ENCODE measurements at regions not wholly inside any gene's neighbourhood (a gene's known extent, or its start where the extent isn't known, plus 50 kb on each side); places are given as distances from the start of the nearest gene placed in this dataset.
A peak's percentile ranks its signal among the peaks of the same experiment; 100 is the strongest.

DNA sequence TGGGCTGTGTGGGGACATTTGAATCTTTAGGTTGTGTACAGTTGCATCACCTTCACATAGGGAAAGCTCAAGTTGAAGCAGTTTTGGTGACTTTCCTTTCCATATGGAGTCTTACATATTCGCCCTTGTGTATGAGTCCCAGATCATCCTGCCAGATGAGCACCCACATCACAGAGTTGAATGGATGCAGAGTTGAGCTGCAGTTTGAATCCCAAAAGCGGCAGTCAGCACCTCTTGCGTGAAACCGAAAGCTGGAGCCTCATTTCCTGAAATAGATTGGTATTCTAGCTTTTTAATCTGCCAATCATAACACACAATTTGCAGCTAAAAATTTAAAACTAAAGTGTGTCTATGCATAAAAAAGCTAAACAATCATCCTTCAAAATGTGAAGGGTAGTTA lies 162.9 kb upstream of the DIPK2B start:
- no peak for DNase-seq (ENCODE audit: extremely low read depth in 1 of 11, low read depth in 9 of 11, low spot score in 4 of 11)

DNA sequence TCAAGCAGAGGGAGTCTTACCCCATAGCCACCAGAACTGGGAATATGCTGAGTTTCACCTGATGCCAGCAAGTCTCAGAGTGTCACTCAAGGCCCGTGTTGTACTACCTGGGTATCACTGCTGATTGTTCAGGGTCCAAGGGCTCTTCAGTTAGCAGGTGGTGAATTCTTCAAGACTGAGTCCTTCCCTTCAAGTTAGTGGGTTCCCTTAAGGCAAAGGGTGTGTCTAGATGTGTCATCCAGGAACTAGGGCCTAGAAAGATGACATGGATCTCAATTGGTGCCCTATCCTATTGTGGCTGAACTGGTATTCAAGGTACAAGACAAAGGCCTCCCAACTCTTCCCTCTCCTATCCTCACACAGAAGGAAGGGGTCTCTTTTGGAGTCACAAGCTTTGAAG lies 159.9 kb upstream of the DIPK2B start:
- no peak for DNase-seq (ENCODE audit: extremely low read depth in 1 of 11, low read depth in 9 of 11, low spot score in 4 of 11)

GRCh38 chrX:45358392-45358791 lies 157.7 kb upstream of the DIPK2B start:
- DNase-seq (ENCODE audit: extremely low read depth in 1 of 11, low read depth in 9 of 11, low spot score in 4 of 11), result no peak

DNA sequence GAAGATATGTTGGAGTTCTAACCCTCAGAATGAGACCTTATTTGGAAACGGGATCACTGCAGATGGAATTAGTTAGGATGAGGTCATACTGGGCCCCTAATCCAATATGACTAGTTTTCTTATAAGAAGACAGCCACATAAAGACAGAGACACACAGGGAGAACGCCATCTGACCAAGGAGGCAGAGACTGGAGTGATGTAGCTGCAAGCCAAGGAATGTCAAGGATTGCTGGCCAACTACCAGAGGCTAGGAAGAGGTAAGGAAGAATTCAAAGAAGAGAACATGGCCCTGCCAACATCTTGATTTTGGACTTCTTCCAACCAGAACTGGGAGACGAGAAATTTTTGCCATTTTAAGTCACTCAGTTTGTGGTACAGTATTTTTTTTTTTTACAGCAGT lies 152.8 kb upstream of the DIPK2B start:
- no peak for DNase-seq (ENCODE audit: extremely low read depth in 1 of 11, low read depth in 9 of 11, low spot score in 4 of 11)

- no peak for DNase-seq (ENCODE audit: extremely low read depth in 1 of 11, low read depth in 9 of 11, low spot score in 4 of 11)
Observed at GRCh38 chrX:45352611-45353010, 151.9 kb upstream of the DIPK2B start.

DNA sequence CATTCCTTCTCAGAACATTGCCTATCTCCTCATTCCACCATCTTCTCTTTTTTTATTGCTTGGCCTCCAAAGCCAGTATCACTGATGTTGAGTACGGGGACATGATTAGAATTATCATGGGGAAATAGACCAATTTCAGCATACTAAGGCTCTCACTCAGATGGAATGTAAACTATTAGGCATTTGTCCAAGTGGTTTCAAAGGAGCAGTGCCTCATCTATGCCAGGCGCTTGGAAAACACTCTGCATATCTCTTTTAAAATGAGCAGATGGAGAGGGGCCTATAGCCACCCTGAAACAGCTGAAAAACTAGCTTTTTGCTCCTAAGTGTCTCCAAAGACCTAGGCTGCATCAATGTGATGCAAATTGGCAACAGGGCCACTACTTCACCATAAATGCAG lies 150.8 kb upstream of the DIPK2B start:
- DNase-seq (ENCODE audit: extremely low read depth in 1 of 11, low read depth in 9 of 11, low spot score in 4 of 11), result no peak

- DNase-seq (ENCODE audit: extremely low read depth in 1 of 11, low read depth in 9 of 11, low spot score in 4 of 11), result no peak
Observed at GRCh38 chrX:45348296-45348695, 147.6 kb upstream of the DIPK2B start.

DNA sequence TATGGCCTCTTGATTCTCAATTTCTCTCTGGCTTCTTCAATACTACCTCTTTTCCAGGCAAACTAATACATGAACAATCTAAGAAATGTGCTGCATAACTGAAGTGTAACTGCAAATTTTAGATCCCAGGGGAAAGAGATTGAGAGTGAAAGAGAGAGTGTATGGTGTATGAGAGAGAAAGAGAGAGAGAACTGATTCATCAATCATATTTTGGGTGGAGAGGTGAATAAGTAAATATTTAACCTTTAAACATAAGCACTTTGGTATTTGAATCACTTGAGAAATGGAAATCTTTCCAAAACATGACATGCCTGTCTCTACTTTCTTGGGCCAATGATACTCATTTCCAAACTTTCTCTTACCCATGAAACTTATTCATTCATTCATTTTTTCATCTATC lies 147.2 kb upstream of the DIPK2B start:
- DNase-seq (ENCODE audit: extremely low read depth in 1 of 11, low read depth in 9 of 11, low spot score in 4 of 11), result no peak

DNA sequence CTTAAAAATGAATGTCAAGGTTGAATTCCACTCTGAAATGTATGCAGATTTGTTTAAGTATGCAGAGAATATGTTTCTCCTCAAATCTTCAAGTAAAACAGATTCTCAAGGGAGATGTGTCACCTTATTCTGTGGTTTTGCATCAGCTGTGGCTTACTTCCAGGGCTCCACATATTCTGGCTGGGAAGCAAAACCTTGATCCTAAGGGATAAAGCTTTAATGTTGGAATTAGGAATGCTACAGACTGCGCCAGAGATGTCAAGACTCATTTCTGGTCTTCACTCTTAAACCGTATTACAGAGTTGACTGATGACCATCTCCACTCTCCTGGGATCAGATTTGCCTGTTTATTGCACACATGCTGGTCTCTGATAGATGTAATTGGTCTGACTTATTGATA lies 143.9 kb upstream of the DIPK2B start:
- DNase-seq (ENCODE audit: extremely low read depth in 1 of 11, low read depth in 9 of 11, low spot score in 4 of 11), result no peak

DNA sequence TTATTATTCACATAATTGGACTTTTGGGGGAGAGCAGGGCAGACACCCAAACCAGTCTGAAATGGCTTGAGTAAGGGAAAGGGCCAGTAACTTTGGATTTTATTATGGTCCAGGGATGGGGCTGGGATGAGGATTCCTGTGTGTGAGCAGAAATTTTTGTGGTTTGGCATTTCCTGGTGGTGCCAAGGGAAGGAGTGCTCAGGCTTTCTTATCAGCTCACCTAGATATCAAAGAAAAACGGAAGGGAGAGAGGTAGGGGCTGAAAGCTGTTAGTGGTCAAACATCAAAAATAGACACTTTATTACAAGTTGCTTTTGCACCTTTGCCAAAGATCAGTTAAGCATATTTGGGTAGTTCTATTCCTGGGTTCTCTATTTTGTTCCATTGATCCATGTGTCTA lies 128.5 kb upstream of the DIPK2B start:
- DNase-seq (ENCODE audit: extremely low read depth in 1 of 11, low read depth in 9 of 11, low spot score in 4 of 11), result no peak

DNA sequence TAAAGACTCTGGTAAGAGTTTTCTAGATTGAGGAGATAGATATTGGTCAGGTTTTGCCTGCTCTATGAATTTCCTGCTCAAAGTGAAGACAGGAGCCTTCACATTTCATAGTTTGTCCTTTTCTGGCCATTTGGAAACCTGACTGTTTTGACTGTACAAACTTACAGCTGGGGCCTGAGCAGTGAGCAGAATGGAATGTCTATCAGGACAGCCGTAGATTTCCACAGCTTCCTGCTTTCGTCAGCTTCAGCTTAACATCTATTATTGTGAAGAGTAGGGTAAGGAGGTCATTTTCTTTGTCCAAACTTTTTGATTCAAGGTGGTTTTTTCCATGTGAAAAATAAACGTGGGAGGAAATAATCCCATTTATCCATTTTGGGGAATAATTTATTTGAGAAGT lies 124.3 kb upstream of the DIPK2B start:
- peak in 1 of 11 donors; percentile 11 for DNase-seq (ENCODE audit: extremely low read depth in 1 of 11, low read depth in 9 of 11, low spot score in 4 of 11)

GRCh38 chrX:45323387-45323786 lies 122.7 kb upstream of the DIPK2B start:
- no peak for DNase-seq (ENCODE audit: extremely low read depth in 1 of 11, low read depth in 9 of 11, low spot score in 4 of 11)

- no peak for DNase-seq (ENCODE audit: extremely low read depth in 1 of 11, low read depth in 9 of 11, low spot score in 4 of 11)
Observed at GRCh38 chrX:45322820-45323219, 122.1 kb upstream of the DIPK2B start.

GRCh38 chrX:45322382-45322781 lies 121.7 kb upstream of the DIPK2B start:
- DNase-seq (ENCODE audit: extremely low read depth in 1 of 11, low read depth in 9 of 11, low spot score in 4 of 11), result peak in 10 of 11 donors; percentile 22 to 49 (median 38)

GRCh38 chrX:45320191-45320590 lies 119.5 kb upstream of the DIPK2B start:
- no peak for DNase-seq (ENCODE audit: extremely low read depth in 1 of 11, low read depth in 9 of 11, low spot score in 4 of 11)

GRCh38 chrX:45309801-45310200 lies 109.1 kb upstream of the DIPK2B start:
- DNase-seq (ENCODE audit: extremely low read depth in 1 of 11, low read depth in 9 of 11, low spot score in 4 of 11), result no peak

DNA sequence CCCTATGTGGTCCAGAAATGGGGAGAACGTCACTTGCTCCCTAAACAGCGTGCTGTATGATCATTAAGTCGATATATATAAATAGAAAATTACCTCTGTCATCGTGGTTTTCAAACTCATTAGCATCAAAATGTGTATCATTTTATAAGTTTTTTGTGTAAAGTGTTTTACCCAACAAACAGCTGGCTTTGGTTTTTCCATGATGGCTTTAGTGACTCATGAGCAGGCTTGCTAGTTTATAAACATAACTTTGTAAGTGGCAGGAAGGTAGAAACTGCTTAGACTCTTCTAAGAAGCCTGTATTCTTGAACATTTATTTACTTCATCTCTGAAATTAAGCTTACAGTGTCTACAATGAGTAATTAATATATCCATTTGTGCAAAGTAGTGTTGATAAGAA lies 108.4 kb upstream of the DIPK2B start:
- no peak for DNase-seq (ENCODE audit: extremely low read depth in 1 of 11, low read depth in 9 of 11, low spot score in 4 of 11)

DNA sequence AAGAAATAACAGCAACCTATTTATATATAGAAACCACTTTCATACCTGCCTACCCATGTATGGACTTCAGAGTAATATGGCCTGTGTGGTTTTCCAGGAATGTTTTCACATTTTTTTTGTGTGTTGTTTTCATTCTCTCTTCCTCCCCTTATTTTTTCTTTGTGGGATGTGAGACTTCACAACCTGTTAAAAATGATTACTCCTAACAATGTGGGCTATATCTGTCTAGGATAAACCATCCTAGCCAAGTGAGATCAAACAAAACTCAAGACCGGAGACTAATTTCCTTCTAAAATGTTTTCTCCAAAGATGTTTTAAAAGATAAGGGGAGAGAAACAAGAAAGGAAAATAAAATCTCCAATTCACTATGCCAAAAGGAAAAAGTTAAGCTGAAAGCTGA lies 106.1 kb upstream of the DIPK2B start:
- DNase-seq (ENCODE audit: extremely low read depth in 1 of 11, low read depth in 9 of 11, low spot score in 4 of 11), result no peak

- no peak for DNase-seq (ENCODE audit: extremely low read depth in 1 of 11, low read depth in 9 of 11, low spot score in 4 of 11)
Observed at GRCh38 chrX:45300638-45301037, 100.0 kb upstream of the DIPK2B start.

DNA sequence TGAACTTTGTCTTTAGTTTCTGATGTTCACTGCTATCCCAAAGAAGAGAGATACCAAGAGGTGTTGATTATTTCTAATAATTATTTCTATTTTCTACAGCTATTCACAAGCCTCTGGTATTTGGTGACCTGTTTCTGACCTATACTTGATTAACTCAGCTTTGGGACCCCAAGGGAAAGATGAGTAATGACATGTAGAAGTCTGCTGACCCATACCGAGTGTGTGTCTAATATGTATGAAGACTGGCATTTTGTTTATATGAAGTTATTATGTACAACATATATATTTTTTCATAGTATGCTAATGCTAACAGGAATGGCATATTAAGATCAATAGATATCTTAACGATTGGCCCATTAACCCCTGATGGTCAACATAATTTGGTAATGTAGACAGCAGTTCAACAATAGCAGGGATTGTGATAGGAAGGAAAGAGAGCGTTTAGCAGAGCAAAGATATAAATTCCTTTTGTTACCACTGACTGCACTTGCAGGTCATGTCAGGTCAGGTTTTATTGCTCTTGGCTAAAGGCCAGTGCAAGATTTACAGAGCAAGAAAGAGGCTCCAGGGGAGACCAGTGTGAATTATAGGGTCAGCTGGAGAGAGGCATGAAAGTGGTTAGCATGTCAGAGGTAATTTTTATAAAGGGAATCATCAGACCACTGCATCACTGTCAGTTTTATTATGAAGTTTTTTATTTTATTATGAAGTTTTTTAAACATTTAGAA lies 94.7 kb upstream of the DIPK2B start:
- peak; percentile 4 to 62 (median 36) for DNase-seq (ENCODE audit: extremely low read depth in 1 of 11, low read depth in 9 of 11, low spot score in 4 of 11)

DNA sequence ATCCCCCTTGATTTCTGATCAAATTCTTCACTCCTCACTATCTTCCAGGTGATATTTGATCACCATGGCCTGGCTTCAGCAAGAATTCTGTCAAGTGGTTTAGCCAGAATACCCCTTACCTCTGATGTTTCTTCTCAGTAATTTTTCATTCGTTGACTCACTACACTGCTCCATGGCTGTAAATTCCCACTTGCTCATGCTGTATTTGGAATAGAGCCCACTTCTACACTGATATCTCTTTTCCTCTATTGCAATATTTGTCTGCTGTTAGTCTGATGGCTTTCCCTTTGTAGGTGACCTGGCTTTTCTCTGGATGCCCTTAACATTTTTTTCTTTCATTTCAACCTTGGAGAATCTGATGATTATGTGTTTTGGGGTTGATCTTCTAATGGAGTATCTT lies 73.9 kb upstream of the DIPK2B start:
- no peak for DNase-seq (ENCODE audit: extremely low read depth in 1 of 11, low read depth in 9 of 11, low spot score in 4 of 11)

GRCh38 chrX:45267007-45267406 lies 66.3 kb upstream of the DIPK2B start:
- DNase-seq (ENCODE audit: extremely low read depth in 1 of 11, low read depth in 9 of 11, low spot score in 4 of 11), result no peak
